ENCODE measurements at regions not wholly inside any gene's neighbourhood (a gene's known extent, or its start where the extent isn't known, plus 50 kb on each side); places are given as distances from the start of the nearest gene placed in this dataset.

- no peak for DNase-seq
These were observed 294.8 kb upstream of the PTGER4 start for GRCh38 chr5:40384782-40385390.

GRCh38 chr5:40383749-40384651, 295.7 kb upstream of the PTGER4 start:
- no peak for DNase-seq

GRCh38 chr5:40381676-40382363, 297.9 kb upstream of the PTGER4 start:
- no peak for DNase-seq

- DNase-seq: no peak
These were observed 298.7 kb upstream of the PTGER4 start for GRCh38 chr5:40381016-40381415.

GRCh38 chr5:40378396-40379177, 301.1 kb upstream of the PTGER4 start:
- DNase-seq: no peak

- no peak for DNase-seq
These were observed 303.1 kb upstream of the PTGER4 start for GRCh38 chr5:40376566-40376965.

GRCh38 chr5:40374853-40375252, 304.9 kb upstream of the PTGER4 start:
- no peak for DNase-seq

GRCh38 chr5:40368200-40368599, 311.5 kb upstream of the PTGER4 start:
- no peak for DNase-seq

- DNase-seq: no peak
These were observed 312.5 kb upstream of the PTGER4 start for GRCh38 chr5:40367255-40367654.

- DNase-seq: no peak
These were observed 314.1 kb upstream of the PTGER4 start for GRCh38 chr5:40365342-40366330.

- DNase-seq: no peak
These were observed 315.3 kb upstream of the PTGER4 start for GRCh38 chr5:40364441-40364840.

GRCh38 chr5:40361378-40361777, 318.3 kb upstream of the PTGER4 start:
- DNase-seq: no peak

- no peak for DNase-seq
These were observed 319.0 kb upstream of the PTGER4 start for GRCh38 chr5:40360685-40361084.

- DNase-seq: no peak
These were observed 319.9 kb upstream of the PTGER4 start for GRCh38 chr5:40359832-40360231.

GRCh38 chr5:40359093-40359492, 320.6 kb upstream of the PTGER4 start:
- no peak for DNase-seq

GRCh38 chr5:40356248-40356647, 323.5 kb upstream of the PTGER4 start:
- no peak for DNase-seq

- no peak for DNase-seq
These were observed 323.9 kb upstream of the PTGER4 start for GRCh38 chr5:40355846-40356245.

GRCh38 chr5:40355181-40355580, 324.5 kb upstream of the PTGER4 start:
- DNase-seq: no peak

GRCh38 chr5:40354171-40354570, 325.5 kb upstream of the PTGER4 start:
- DNase-seq: no peak

GRCh38 chr5:40353442-40353841, 326.3 kb upstream of the PTGER4 start:
- no peak for DNase-seq

- no peak for DNase-seq
These were observed 331.6 kb upstream of the PTGER4 start for GRCh38 chr5:40347981-40348725.
